ENCODE measurements at regions not wholly inside any gene's neighbourhood (a gene's known extent, or its start where the extent isn't known, plus 50 kb on each side); places are given as distances from the start of the nearest gene placed in this dataset.
"Not testable (repeated sequence)": the region's sequence is repeated elsewhere in the genome, so short reads cannot be mapped to it uniquely, and the experiment has no call there.

- H3K4me1 ChIP-seq (ENCODE audit: control insufficient read depth in 1 of 2, insufficient read depth in 2 of 2, low read length in 2 of 2) = no peaks in the 10 kb centered on the region
- intact Hi-C loops (cut with micrococcal nuclease) = no loop called here
- no peaks in the 10 kb centered on the region for H3K9me2 ChIP-seq (ENCODE audit: insufficient read depth)
- H3K27ac ChIP-seq (ENCODE audit: low read depth, low read length) = no peak overlapping the region
- ChIA-PET CTCF (no interaction called here), POLR2A (no interaction called here), RAD21 (ENCODE audit: low non-redundant PET in 1 of 2, low total read pairs in 2 of 2, uncharacterized antibody in 2 of 2, unreplicated experiment in 2 of 2) (no interaction called here)
- no peak overlapping the region for H3K9ac ChIP-seq (ENCODE audit: low read length)
- H2AFZ ChIP-seq (ENCODE audit: low read depth, low read length, poor library complexity, severe bottlenecking) = no peak overlapping the region
- no peaks in the 10 kb centered on the region for H3K27me3 ChIP-seq (ENCODE audit: insufficient read depth, low read length)
- DNase-seq (ENCODE audit: low read depth, low spot score) = no peak
- no peaks in the 10 kb centered on the region for H4K20me1 ChIP-seq (ENCODE audit: insufficient read depth)
- no peaks in the 10 kb centered on the region for H3K9me3 ChIP-seq (ENCODE audit: control insufficient read depth in 1 of 2, insufficient read depth in 1 of 2, low read depth in 1 of 2, low read length in 2 of 2)
- no peak overlapping the region for H3K4me2 ChIP-seq (ENCODE audit: low read length)
- no peak overlapping the region for H3K4me3 ChIP-seq (replicated peaks in 1 of 2; ENCODE audit: low read depth in 1 of 2, low read length in 2 of 2)
- ATAC-seq = no peak
- no peaks in the 10 kb centered on the region for H3K36me3 ChIP-seq (ENCODE audit: control insufficient read depth in 1 of 2, insufficient read depth in 2 of 2, low read length in 2 of 2)
- TF ChIP-seq ZNF274 (IDR thresholded peaks at IDR 0.05; ENCODE audit: low read depth, low read length) = no peak
- TF ChIP-seq ZBTB33 (IDR thresholded peaks at IDR 0.05; ENCODE audit: extremely low read depth, insufficient replicate concordance, low read length) = no peak
- no peak for TF ChIP-seq POLR2A (IDR thresholded peaks at IDR 0.05; ENCODE audit: borderline replicate concordance, extremely low read depth, insufficient read depth, insufficient read length)
- no peak for TF ChIP-seq FOSL1 (IDR thresholded peaks at IDR 0.05; ENCODE audit: low read depth)
- no peak for TF ChIP-seq POLR2AphosphoS5 (IDR thresholded peaks at IDR 0.05; ENCODE audit: low read depth, low read length)
- TF ChIP-seq RAD21 (IDR thresholded peaks at IDR 0.05; ENCODE audit: low read depth) = no peak
- no peak for TF ChIP-seq ELF1 (IDR thresholded peaks at IDR 0.05; ENCODE audit: borderline replicate concordance, low read depth)
- no peak for TF ChIP-seq ATF3 (IDR thresholded peaks at IDR 0.05)
- TF ChIP-seq EZH2phosphoT487 (IDR thresholded peaks at IDR 0.05; ENCODE audit: borderline replicate concordance) = no peak
- TF ChIP-seq EGR1 (IDR thresholded peaks at IDR 0.05; ENCODE audit: low read depth) = no peak
- no peak for TF ChIP-seq JUND (IDR thresholded peaks at IDR 0.05)
- no peak for TF ChIP-seq SRF (IDR thresholded peaks at IDR 0.05; ENCODE audit: low read depth)
- TF ChIP-seq CBX3 (IDR thresholded peaks at IDR 0.05; ENCODE audit: low read depth) = no peak
- TF ChIP-seq ZFX (IDR thresholded peaks at IDR 0.05) = no peak
- TF ChIP-seq SIN3A (IDR thresholded peaks at IDR 0.05; ENCODE audit: low read depth) = no peak
- TF ChIP-seq CEBPB (IDR thresholded peaks at IDR 0.05; ENCODE audit: low read depth) = no peak
- TF ChIP-seq YY1 (IDR thresholded peaks at IDR 0.05; ENCODE audit: extremely low read depth, insufficient replicate concordance, low read depth, low read length) = no peak
- no peaks in the 10 kb centered on the region for H3K79me2 ChIP-seq (ENCODE audit: insufficient read depth, low read length)
- BruUV-seq (replicated peaks) = no TSS peak
These were observed 135.8 kb upstream of the FOXD4L5 start for GRCh38 chr9:65420771-65421170.

- H3K9me2 ChIP-seq (ENCODE audit: insufficient read depth); H3K9me3 ChIP-seq (ENCODE audit: control insufficient read depth in 1 of 2, insufficient read depth in 1 of 2, low read depth in 1 of 2, low read length in 2 of 2); H3K27ac ChIP-seq (ENCODE audit: low read depth, low read length); H3K9ac ChIP-seq (ENCODE audit: low read length); H3K79me2 ChIP-seq (ENCODE audit: insufficient read depth, low read length); H3K36me3 ChIP-seq (ENCODE audit: control insufficient read depth in 1 of 2, insufficient read depth in 2 of 2, low read length in 2 of 2); ATAC-seq; H3K4me1 ChIP-seq (ENCODE audit: control insufficient read depth in 1 of 2, insufficient read depth in 2 of 2, low read length in 2 of 2); CTCF ChIA-PET; intact Hi-C loops (cut with micrococcal nuclease); H3K4me2 ChIP-seq (ENCODE audit: low read length); H3K4me3 ChIP-seq (replicated peaks in 1 of 2; ENCODE audit: low read depth in 1 of 2, low read length in 2 of 2); RAD21 ChIA-PET (ENCODE audit: low non-redundant PET in 1 of 2, low total read pairs in 2 of 2, uncharacterized antibody in 2 of 2, unreplicated experiment in 2 of 2); H2AFZ ChIP-seq (ENCODE audit: low read depth, low read length, poor library complexity, severe bottlenecking); H4K20me1 ChIP-seq (ENCODE audit: insufficient read depth); DNase-seq (ENCODE audit: low read depth, low spot score); H3K27me3 ChIP-seq (ENCODE audit: insufficient read depth, low read length); BruUV-seq (replicated peaks); POLR2A ChIA-PET: not testable (repeated sequence)
These were observed 134.0 kb upstream of the FOXD4L5 start for GRCh38 chr9:65418966-65419365.

- BruUV-seq (replicated peaks); RAD21 ChIA-PET (ENCODE audit: low non-redundant PET in 1 of 2, low total read pairs in 2 of 2, uncharacterized antibody in 2 of 2, unreplicated experiment in 2 of 2): not testable (repeated sequence)
These were observed 131.9 kb upstream of the FOXD4L5 start for GRCh38 chr9:65416948-65417347.

More at GRCh38 chr9:65416948-65417347, 131.9 kb upstream of the FOXD4L5 start:
- H3K27ac ChIP-seq (ENCODE audit: low read depth, low read length); H2AFZ ChIP-seq (ENCODE audit: low read depth, low read length, poor library complexity, severe bottlenecking); H4K20me1 ChIP-seq (ENCODE audit: insufficient read depth); H3K9me3 ChIP-seq (ENCODE audit: control insufficient read depth in 1 of 2, insufficient read depth in 1 of 2, low read depth in 1 of 2, low read length in 2 of 2); H3K27me3 ChIP-seq (ENCODE audit: insufficient read depth, low read length); H3K9me2 ChIP-seq (ENCODE audit: insufficient read depth); CTCF ChIA-PET; ATAC-seq; H3K79me2 ChIP-seq (ENCODE audit: insufficient read depth, low read length); H3K4me2 ChIP-seq (ENCODE audit: low read length); POLR2A ChIA-PET; H3K9ac ChIP-seq (ENCODE audit: low read length); intact Hi-C loops (cut with micrococcal nuclease); H3K4me3 ChIP-seq (replicated peaks in 1 of 2; ENCODE audit: low read depth in 1 of 2, low read length in 2 of 2); DNase-seq (ENCODE audit: low read depth, low spot score); H3K36me3 ChIP-seq (ENCODE audit: control insufficient read depth in 1 of 2, insufficient read depth in 2 of 2, low read length in 2 of 2): not testable (repeated sequence)
- H3K4me1 ChIP-seq (ENCODE audit: control insufficient read depth in 1 of 2, insufficient read depth in 2 of 2, low read length in 2 of 2) = peaks cover 2 to 14% of the 10 kb centered on the region in 2 experiments; a peak in 3 of 4 replicates
